ENCODE measurements at regions not wholly inside any gene's neighbourhood (a gene's known extent, or its start where the extent isn't known, plus 50 kb on each side); places are given as distances from the start of the nearest gene placed in this dataset.
A peak's percentile ranks its signal among the peaks of the same experiment; 100 is the strongest.

DNA sequence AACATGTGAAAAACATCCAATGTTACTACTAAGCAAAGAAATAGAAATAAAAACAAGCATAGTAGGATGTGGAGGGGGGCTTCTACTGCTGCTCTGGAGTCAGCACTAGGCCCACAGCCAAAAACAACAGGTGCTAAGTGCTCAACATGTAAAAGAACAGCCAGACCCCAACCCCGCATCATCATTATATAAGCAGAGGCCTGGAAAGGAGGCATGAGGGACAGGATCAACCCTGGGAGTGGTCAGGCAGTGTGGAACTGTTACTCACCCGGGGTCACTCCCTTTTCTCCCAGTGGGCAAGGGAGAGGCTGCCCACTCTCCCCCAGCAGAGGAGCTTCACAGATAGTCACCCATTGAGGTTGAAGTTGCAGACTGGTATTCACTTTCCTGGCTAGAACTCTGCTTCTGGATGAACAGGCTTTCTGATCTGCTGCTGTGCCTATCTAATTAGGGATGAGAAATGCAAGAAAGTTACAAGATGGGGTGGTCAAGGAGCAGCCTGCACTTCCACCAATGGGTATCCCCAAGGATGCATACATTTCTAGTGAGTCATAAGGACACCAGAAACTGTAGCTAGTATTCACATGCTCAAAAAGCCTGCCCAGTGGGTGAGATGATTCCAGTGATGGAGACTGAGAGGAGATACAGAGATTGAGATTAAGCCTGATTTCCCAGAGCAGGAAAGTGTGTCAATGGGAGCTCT lies 480.1 kb upstream of the TCF4 start:
- peak; percentile 90 for DNase-seq

DNA sequence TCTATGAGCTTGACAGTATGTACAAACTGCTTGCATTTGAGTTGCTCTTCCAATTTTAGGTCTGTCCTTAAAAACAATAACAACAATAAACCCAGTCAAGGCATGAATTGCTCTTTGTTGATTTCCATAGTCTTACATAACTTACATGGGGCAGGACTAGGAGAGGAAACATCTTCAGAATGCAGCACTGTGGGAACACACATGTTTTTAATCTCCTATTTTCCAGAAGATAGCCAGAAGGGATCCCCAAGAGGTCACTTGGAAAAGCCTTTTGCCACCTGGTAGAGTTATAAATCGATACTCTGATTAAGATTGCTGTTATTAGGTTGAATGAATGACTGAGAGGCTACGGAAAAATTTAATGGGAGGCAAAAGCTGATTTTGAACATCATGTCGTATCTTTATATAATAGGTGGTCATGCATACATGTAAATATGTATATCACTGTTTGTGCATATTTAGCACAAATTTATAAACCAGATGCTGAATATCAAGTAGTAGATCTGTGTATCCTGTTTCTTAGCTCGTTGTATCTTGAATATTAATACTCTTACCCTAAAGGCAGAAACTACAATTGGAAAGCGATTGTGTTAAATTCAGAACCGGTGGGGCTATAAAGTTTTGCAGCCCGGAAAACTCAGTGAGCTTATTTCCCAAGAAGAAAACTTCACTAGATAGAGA lies 479.4 kb upstream of the TCF4 start:
- DNase-seq = peak; percentile 49

DNA sequence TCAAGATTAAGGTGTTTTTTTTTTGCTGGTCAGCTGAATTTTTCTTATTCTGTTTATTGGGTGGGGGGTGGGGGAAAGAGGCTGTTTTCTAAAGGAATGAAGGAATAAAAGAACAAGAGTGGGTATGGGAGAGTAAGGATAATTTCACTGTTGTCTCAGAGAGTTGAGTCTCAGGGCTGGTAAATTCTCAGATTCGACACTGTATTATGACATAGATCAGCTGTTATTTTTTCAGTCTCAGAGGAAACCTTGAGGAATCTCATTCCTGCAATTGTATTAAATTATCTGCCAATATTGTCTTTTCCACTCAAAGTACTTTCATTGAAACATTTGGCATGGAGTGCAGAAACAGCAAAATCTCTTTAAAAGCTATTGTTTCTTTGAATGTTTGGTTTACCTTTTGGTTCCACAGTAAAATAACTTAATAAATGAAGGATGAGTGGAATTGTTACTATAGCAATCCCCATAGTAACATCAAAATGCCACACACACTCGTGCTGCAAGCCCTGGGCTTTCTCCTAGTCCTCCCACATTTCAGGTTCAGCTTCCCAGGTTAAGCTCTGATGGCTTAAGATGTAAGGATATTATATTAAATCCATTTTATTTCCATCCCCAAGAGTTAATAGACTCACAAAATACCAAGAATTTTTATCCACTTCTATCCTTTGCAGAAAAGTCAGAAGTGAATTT lies 478.7 kb upstream of the TCF4 start:
- peak; percentile 49 for DNase-seq

DNA sequence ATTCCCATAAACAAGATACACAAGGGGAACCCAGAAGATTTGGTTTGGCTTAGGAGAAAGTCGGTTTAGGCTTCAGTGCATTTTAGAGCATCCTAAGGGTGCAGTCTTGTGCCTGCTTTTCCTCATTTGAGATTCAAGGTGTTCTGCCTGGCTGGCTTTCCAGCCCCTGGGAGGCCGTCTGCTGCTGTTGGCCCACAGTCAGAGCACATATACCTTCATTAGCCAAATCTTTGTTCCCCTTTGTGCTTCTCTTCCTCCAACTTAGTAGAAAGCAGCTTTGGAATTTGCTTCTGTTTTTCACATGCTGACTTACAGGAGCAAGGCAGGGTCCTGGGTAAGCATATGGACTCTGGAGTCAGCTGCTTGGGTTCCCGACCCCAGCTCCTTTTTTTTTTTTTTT lies 477.1 kb upstream of the TCF4 start:
- peak; percentile 15 for DNase-seq

DNA sequence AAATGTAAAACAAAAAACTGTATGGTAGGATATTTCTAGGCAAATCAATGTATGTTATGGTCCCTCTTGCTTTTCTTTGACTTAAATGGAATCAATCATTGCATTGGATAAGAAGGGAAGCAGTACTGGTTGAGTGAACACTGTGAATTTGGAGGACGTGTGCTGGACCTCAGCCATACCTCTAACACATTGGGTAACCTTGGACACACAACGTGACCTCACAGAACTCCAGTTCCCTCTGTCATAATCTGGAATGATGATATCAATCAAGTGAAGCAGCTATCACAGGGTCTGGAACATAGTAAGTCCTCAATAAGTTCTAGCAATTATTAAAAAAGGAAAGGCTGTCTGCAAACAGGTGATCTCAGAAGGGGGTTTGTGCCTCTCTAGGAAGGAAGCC lies 474.9 kb upstream of the TCF4 start:
- no peak for DNase-seq

DNA sequence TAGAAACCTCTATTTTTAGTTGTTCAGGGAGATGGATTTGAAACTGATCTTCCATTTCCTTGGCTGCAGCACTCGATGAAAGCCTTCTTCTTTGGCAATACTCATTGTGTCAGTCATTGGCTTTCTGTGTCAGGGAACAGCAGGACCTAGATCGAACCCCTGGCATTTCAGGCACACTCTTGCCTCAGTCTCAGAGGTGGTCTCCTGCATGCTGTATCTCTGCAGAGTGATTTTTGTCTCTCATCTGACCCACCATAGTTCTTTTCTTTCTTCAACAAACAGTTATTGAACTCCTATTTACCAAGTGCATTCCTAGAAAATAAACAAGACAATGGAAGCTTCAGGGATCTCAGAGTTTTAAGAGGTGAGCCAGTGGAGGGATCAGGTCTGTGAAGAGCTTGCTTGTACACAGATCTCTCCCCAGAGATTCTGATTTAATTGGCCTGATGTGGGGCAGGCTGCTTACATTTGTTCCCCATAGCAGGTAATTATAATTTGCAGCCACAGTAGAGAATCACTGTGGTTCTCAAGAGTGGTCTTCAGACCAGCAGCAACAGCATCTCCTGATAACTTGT lies 473.1 kb upstream of the TCF4 start:
- no peak for DNase-seq

DNA sequence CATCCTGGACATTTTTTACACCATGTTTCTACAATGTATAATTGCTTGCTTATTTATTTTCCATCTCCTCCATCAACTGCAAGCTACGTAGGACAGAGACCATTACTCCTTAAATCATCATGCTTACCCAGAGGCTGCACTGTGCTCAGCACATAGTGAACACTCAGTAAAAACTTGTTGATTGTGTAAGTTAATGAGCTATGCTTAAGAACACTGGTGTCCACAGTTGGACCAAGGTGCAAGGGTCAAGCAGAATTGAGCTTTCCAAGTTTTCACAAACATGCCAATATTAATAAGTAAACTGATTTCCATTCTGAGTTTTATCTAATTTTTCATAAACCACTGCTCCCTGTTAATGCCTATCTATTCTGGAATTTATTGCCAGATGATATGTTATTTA lies 464.2 kb upstream of the TCF4 start:
- no peak for DNase-seq

DNA sequence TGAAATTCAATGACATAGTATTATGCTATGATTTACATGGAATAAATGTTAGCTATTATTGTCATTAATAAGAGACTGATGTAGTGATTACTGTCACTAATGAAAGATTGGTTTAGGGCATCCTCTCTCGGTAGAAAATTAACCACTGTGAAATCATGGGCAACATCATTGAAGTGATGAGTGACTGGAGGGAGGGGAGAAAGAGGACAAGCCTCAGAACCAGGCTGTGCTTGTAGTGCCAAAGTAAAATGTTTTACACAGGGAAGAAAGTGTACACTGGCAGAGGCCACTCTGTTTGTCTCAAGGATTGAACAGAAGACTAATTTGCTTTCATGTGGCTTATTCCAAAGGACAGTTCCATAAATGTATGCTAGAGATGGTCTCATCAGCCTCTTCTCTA lies 456.2 kb upstream of the TCF4 start:
- no peak for DNase-seq

DNA sequence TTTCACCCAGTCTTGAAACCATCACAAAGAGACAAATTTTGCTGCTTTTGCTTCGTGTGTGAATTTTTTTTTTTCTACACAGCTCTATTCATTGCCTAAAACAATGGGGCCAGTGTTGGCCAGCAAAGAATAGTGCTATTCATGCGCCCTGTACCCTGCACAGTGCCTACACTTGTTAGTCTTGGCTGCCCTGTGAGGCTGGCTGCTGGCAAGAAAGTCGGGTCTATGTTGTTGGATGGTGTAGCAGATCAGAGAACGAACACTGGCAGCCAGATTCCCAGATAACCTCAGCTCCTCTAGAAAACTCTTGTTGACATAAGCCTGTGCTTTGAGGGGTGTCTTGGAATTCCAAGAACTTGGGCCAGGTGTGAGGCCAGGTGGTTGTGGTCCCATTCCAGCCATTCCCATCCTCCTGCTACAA lies 455.7 kb upstream of the TCF4 start:
- peak; percentile 70 for DNase-seq

DNA sequence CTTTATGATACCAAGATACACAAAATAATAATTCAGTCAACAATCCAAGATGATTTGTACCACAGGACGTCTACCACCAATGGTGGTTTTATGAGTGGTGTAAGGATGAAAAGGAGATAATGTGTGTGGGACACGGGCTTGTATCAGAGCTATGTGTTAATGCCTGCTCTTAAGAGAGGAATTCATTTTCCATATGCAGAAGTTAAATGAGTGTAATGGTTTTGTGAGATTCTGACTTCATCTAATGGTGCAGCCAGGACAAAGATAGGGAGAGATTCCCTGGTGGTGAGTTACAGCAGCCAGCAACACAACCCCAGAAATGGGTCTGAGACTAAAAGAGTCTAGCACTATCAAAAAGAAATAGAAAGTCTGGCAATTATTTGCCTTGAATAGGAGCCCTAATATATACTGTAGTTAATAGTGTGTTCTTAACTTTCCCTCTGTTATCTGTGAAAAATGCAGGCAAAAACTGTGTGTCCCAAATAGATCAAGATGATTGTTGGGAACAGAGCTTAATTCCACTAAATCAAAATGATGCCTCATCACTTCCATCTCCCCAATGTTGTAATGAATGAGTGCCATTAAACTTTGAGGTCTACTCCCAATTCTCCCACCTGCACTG lies 455.0 kb upstream of the TCF4 start:
- no peak for DNase-seq

DNA sequence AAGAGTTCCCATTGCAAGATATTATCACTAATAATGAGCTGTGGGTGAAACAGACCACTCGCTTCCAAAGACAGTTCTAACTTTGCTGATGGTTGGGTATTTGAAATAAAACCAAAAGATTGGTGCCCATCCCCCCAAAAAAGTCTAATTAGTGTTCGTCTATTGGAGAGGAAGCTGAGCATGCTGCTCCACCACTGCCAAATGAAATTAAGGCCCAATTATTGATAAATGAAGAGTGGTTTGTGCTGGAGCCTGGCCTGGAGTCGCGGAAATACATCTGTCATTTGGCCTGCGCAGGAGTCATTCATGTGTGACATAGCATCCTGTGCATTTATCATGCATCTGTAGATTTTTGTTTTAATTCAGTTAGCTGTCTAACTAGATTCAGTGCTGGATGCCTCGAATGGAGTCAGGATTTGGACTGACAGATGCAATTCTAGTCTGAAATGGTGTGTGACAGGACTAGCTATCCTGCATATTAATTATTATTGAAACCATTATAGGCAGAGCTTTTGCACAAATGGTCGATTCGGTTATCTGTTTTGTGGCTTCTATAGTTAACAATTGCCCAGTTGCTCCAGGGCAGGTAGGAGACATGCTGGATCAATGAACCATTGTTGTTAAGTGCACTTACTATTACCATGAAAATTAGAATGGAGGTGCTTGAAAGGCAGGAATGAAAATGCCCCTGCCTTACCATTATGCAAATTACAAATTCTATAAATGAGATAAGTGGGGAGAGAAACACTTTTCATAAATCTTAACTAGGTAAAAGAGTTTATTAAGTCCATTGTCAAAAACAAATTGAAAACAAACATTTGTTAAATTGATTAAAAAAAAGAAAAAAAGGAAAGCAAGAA lies 450.4 kb upstream of the TCF4 start:
- DNase-seq = no peak

DNA sequence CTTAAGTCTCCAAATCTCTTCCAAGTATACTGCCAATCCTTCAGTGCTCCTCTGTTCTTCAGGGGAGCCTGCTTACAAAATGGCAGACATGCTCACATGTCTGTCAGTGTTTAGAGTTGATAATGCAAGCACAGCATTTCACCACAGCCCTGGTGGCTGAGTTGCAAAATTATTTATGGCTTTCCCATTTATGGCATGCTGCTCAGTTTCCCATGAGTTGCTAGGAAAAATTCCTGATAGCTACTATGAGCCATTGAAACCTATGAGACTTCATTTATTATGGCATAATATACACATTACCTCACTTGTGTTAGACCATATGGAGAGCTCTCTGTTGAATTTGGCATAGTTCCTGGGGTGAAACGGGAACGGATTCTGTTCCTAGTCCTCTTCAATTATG lies 448.7 kb upstream of the TCF4 start:
- DNase-seq = peak; percentile 15

DNA sequence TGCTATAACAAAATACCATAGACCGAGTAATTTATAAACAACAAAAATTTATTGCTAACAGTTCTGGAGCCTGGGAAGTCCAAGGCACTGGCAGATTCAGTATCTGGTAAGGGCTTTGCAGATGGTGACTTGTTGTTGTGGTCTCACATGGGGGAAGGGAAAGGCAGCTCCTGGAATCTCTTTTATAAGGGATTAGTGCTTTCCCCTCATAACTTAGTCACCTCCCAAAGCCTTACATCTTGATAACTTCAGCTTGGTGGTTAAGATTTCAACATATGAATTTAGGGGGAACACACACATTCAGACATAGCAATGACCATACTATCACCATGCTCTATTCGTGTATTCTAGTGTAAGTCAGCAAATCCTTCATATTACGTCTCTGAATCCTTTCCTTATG lies 447.6 kb upstream of the TCF4 start:
- no peak for DNase-seq

DNA sequence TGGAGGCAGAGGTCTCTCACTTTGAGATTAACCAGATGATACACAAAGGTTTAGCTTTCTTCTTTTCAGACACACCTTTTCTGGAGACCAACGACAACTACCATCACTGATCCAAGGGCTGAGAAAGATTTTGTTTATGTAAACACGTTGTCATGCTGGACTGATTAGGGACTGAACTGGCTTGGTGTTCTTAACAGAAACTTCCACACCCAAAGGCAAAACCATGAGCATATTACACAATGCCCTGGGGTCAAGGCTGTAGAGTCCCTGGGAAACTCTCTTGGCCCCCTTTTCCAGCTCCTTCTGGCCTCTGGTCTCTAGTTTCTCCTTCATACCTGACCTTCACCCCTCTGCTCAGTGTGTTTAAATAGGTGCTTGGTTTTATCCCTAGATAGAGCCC lies 447.0 kb upstream of the TCF4 start:
- no peak for DNase-seq

DNA sequence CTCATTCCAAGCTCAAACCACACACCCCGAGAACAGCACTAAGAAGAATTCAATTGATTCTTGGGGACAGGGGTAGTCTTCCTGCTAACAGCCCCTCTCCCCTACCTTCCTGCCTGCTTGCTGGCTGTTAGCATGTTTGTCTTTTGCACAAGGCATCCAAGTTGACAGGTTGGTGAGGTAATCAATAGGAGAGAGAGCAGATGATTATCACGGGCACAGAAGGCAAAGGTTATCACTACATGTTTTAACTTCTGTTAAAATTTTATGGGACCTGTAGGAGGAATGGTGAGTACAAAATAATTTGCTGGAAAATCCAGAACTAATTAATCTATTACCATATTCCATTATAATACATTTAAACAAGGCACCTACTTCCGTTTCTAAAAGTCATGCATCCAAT lies 442.1 kb upstream of the TCF4 start:
- DNase-seq = no peak

DNA sequence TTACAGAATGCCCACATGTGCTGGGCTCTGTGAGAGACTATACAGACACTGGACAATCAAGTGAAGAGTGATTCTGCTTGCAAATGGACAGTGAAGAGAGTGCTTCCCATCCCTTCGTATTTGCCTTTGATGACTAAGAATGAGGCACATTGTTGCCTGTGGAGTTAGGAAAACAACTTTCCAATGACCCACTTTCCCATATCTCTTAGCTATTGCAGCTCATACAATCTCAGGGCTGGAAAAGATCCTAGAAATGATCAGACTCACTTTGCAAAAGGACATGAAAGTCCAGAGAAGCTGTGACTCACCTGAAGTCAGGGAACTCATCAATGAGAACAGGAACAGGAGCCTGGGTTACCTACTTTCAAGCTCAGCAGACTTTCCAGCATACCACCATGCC lies 440.5 kb upstream of the TCF4 start:
- DNase-seq = no peak

DNA sequence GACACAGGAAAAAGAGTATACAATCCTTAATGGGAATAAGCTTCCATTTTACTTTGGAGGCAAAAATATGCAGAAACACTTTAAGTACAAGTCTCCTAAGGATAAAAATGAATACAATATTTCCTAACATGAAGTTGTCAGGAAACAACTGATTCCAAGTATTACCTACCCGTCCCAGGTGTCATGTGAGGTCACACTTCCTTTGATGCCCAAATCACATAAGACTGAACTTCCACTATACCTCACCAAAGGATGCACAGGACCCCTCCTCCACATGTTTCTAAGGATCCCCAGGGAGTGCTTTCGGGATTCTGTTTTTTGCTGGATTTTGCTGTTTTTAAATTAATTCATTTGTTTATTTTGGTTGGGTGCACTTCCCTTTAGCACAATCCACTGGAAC lies 438.5 kb upstream of the TCF4 start:
- DNase-seq = no peak

DNA sequence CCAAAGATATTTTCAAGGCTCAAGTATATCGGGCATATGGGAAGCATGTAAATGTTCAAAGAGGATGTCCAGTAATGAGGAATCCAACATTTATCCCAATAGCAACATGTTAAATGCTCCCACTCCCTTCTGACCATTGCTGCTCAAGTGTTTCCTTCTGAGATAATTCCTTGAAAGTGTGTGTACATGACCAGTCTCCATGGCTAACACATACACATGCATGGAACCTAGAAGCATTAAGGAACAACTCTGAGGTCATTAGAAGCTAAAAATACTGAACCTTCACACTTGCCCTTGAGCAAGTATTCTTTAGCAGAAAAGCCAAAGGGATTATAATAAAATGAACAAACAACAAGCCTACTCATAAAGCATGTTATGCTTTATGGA lies 433.8 kb upstream of the TCF4 start:
- no peak for DNase-seq

DNA sequence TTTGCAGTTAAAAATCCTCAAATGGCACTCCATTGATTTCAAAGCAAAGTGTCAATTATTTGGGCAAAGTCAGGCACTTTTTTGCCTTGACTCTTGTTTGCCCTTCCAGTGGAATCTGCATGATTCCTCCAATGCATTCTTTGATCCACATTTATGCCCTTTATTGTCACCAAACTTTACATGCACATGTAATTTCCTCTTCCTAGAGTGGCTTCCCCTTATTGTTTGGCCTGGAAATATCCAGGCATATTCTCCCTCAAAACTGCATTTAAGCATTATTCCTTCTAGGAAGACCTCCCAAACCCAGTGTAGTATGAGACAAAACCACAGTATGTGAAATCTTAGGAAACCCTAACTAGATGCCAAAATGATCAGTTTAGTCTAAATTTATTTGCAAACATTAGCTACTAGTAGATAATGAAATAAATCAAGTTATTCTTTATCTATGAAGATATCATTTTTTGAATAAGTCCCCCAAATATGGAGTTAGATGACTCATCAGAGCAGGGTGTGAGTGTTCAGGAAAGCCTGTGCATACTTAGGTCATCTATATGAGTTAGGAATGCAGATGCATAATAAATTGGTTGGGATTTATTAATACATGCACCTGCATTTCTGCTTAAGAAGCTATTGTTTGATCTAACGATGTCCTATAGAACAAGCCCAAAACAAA lies 433.3 kb upstream of the TCF4 start:
- no peak for DNase-seq

DNA sequence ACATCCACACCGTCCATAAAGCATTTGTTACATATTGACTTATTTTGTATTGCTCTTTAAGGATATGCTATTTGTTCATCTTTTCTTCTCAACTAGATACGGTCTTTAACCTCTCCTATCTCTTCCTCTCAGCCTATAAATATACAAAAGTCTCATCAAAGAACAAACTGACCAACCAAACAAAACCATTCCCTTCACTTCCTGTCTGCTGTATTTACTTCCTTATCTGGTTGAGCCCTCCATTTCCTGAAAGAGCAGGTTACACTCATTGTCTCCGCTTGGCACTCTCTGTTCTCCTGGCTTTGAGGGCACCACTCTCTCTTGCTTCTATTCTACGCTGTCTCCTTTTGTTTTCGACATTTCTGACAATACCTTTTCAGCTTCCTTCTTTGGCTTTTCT lies 431.9 kb upstream of the TCF4 start:
- no peak for DNase-seq

DNA sequence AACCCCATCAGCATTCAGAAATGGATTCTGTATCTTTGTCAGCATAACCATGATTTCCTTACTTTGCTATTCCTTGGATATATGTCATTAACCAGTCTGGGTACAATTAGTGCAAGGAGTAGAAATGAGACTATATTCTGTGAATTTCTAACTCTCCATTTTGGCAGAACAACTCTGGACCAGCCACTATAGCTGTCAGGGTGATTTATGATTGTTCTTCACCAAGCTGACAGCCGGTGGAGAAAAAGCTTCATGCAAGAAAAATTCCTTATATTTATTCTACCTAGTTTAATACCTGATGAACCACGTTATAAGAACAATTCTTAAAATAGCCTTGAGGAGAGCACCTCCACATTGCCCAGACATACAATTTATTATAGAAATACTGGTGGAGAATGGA lies 431.2 kb upstream of the TCF4 start:
- no peak for DNase-seq
